ENCODE measurements at regions not wholly inside any gene's neighbourhood (a gene's known extent, or its start where the extent isn't known, plus 50 kb on each side); places are given as distances from the start of the nearest gene placed in this dataset.
"Not testable (repeated sequence)": the region's sequence is repeated elsewhere in the genome, so short reads cannot be mapped to it uniquely, and the experiment has no call there.

- 88 to 93% (median 92%) methylated on average over 3 of the region's 3 CpGs for WGBS, 3 donors
- no peak for DNase-seq
- H3K27me3 ChIP-seq (ENCODE audit: insufficient read depth in 3 of 3, low read length in 2 of 3) = no peaks in the 10 kb centered on the region
- H3K36me3 ChIP-seq (ENCODE audit: insufficient read depth in 1 of 2, low read depth in 1 of 2) = no peaks in the 10 kb centered on the region
- intact Hi-C loops (cut with DNase I) = no loop called here
- H3K9me3 ChIP-seq = no peaks in the 10 kb centered on the region
- H3K27ac ChIP-seq = no peak overlapping the region
- TF ChIP-seq CTCF (IDR thresholded peaks at IDR 0.05) = no peak
- no peak overlapping the region for H3K4me3 ChIP-seq
- no peaks in the 10 kb centered on the region for H3K4me1 ChIP-seq
- no peak for ATAC-seq
Observed at GRCh38 chr5:82421119-82421518, 143.0 kb upstream of the RPS23 start.

- not testable (repeated sequence) for DNase-seq
Observed at GRCh38 chr5:82420524-82420923, 142.4 kb upstream of the RPS23 start.

GRCh38 chr5:82419559-82420332, 141.6 kb upstream of the RPS23 start:
- Histone ChIP-seq H3K4me1 (no peaks in the 10 kb centered on the region), H3K9me3 (no peaks in the 10 kb centered on the region), H3K4me3 (no peak overlapping the region), H3K27ac (no peak overlapping the region), H3K27me3 (ENCODE audit: insufficient read depth in 3 of 3, low read length in 2 of 3) (no peaks in the 10 kb centered on the region), H3K36me3 (ENCODE audit: insufficient read depth in 1 of 2, low read depth in 1 of 2) (no peaks in the 10 kb centered on the region)
- 76 to 83% (median 78%) methylated on average over 6 of the region's 6 CpGs for WGBS, 3 donors
- intact Hi-C loops (cut with DNase I) = no loop called here
- DNase-seq = no peak
- ATAC-seq = no peak
- TF ChIP-seq CTCF (IDR thresholded peaks at IDR 0.05) = no peak

More at GRCh38 chr5:82420524-82420923, 142.4 kb upstream of the RPS23 start:
- H3K9me3 ChIP-seq; H3K27me3 ChIP-seq (ENCODE audit: insufficient read depth in 3 of 3, low read length in 2 of 3); H3K36me3 ChIP-seq (ENCODE audit: insufficient read depth in 1 of 2, low read depth in 1 of 2); H3K4me3 ChIP-seq; H3K4me1 ChIP-seq; H3K27ac ChIP-seq; ATAC-seq; intact Hi-C loops (cut with DNase I): not testable (repeated sequence)
- 88 to 90% (median 88%) methylated on average over 4 of the region's 4 CpGs for WGBS, 3 donors

GRCh38 chr5:82418608-82418950, 140.4 kb upstream of the RPS23 start:
- WGBS, 3 donors = 30 to 38% (median 34%) methylated on average over 2 of the region's 2 CpGs
- H3K27me3 ChIP-seq (ENCODE audit: insufficient read depth in 3 of 3, low read length in 2 of 3) = no peaks in the 10 kb centered on the region
- DNase-seq (no peak), ATAC-seq (no peak)
- no peak for TF ChIP-seq CTCF (IDR thresholded peaks at IDR 0.05)
- no peak overlapping the region for H3K4me3 ChIP-seq
- intact Hi-C loops (cut with DNase I) = no loop called here
- H3K27ac ChIP-seq = no peak overlapping the region
- H3K9me3 ChIP-seq = no peaks in the 10 kb centered on the region
- no peaks in the 10 kb centered on the region for H3K4me1 ChIP-seq
- no peaks in the 10 kb centered on the region for H3K36me3 ChIP-seq (ENCODE audit: insufficient read depth in 1 of 2, low read depth in 1 of 2)

- no peak for TF ChIP-seq CTCF (IDR thresholded peaks at IDR 0.05)
- no peak overlapping the region for H3K4me3 ChIP-seq
- no peaks in the 10 kb centered on the region for H3K9me3 ChIP-seq
- no peaks in the 10 kb centered on the region for H3K36me3 ChIP-seq (ENCODE audit: insufficient read depth in 1 of 2, low read depth in 1 of 2)
- no peak for ATAC-seq
- DNase-seq = no peak
- H3K27ac ChIP-seq = no peak overlapping the region
- no peaks in the 10 kb centered on the region for H3K27me3 ChIP-seq (ENCODE audit: insufficient read depth in 3 of 3, low read length in 2 of 3)
- no peaks in the 10 kb centered on the region for H3K4me1 ChIP-seq
- intact Hi-C loops (cut with DNase I) = no loop called here
- WGBS, 3 donors = 82 to 88% (median 85%) methylated on average over 11 of the region's 11 CpGs
Observed at GRCh38 chr5:82417776-82418607, 139.8 kb upstream of the RPS23 start.

Measured in psoas muscle (tissue), 7 donors.